Kidney epithelial cell (primary cell): ENCODE measurements at regions not wholly inside any gene's neighbourhood (a gene's known extent, or its start where the extent isn't known, plus 50 kb on each side); places are given as distances from the start of the nearest gene placed in this dataset.

ENCODE experiments used
- DNase-seq: peaks from one replicate; pipeline ENCODE4 v3.0.0-alpha.2; 2010; ENCODE audit warnings: low read depth
- H3K27me3 ChIP-seq: 2 replicates; pipeline ENCODE4 v1.6.0; 2011; ENCODE audit warnings: low read length; ENCODE audit not compliant: control insufficient read depth, insufficient read depth
- H3K36me3 ChIP-seq: 2 replicates; pipeline ENCODE4 v1.5.1; 2011; ENCODE audit warnings: low read length; ENCODE audit not compliant: control insufficient read depth, insufficient read depth
- H3K4me3 ChIP-seq: 2 replicates; pipeline ENCODE4 v1.5.1; 2011; ENCODE audit warnings: low read depth, mild to moderate bottlenecking, control low read depth, low read length
- TF ChIP-seq, protein P1 (sequence below): IDR thresholded peaks from 2 replicates; pipeline ENCODE4 v1.5.1; 2011; ENCODE audit warnings: mild to moderate bottlenecking, moderate library complexity, low read length, control low read depth, inconsistent platforms; ENCODE audit not compliant: insufficient read depth, poor library complexity, severe bottlenecking

DNA sequence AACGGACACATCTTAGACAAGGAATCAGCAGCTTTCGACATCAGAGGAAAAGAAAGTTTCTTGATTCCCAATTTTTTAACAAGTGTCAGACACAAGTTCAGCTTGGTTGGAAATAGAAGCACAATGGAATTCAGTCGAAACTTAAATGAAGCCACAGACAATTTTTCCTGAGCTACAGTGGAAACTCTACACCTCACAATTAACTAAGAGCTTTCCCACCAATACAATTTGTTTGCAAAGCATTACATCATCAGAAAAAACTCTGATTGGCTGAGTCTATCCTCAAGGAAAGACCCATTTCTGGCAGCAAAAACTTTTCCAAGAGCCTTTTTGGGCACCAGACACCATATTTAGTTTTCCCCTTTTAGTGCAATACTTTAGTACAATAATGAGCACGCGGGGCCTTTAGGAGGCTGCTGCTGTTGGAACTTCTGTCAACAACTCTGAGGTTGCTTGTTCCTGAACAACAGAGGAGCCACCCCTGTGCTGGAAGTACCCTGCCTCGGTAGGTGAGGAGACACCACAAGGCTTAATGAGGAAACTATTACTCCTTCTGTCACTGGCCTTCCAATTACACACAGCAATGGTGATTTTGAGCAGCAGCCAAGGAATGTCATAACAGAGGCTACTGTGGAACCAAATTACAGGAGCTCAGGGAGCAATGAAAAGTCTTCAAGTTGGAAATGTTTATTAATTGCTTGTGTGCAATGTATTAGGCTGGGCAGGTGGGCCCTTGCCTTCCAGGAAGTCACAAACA, 61.9 kb upstream of the BARX2 start:
- no peak overlapping the region for H3K4me3 ChIP-seq
- DNase-seq, result no peak
- TF ChIP-seq, protein P1, sequence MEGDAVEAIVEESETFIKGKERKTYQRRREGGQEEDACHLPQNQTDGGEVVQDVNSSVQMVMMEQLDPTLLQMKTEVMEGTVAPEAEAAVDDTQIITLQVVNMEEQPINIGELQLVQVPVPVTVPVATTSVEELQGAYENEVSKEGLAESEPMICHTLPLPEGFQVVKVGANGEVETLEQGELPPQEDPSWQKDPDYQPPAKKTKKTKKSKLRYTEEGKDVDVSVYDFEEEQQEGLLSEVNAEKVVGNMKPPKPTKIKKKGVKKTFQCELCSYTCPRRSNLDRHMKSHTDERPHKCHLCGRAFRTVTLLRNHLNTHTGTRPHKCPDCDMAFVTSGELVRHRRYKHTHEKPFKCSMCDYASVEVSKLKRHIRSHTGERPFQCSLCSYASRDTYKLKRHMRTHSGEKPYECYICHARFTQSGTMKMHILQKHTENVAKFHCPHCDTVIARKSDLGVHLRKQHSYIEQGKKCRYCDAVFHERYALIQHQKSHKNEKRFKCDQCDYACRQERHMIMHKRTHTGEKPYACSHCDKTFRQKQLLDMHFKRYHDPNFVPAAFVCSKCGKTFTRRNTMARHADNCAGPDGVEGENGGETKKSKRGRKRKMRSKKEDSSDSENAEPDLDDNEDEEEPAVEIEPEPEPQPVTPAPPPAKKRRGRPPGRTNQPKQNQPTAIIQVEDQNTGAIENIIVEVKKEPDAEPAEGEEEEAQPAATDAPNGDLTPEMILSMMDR, result no peak

DNA sequence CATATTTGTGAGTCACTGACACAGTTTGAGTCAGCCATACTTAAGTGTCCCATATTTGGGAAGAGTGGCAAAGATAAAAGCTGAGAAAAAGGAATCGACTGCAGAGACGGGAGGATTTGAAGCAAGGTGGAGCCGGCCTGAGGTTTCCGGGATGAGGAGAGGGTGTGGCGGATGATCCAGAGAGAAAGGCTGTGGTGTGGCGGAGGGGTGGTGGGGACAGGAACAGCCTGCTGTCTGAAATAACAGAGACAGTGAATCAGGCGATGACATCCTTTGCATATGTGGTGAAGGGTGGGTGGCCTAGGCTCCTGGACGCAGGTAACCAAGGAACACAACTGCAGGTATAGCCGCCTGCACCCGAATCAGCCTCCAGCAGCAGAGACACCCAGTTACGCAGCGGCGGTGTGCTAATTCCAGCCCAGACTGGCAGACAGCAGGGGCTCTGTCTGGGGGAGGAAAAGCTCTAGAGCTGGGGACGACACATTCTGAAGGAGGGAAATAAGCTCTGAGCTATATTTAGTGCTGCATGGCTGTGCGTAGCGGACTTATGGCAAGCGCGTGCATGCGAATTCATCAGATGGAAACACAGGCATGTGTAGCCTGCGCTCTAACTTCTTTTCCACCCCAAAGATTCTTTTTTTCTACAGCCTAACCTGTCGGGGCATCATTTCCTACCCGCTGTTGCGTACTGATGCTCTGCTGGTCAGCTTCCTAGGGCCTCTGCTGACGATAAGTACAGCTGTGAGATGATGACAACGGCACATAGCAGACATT, 62.7 kb upstream of the BARX2 start:
- H3K27me3 ChIP-seq, result no peaks in the 10 kb centered on the region
- no peaks in the 10 kb centered on the region for H3K36me3 ChIP-seq
- TF ChIP-seq, protein P1, result no peak
- no peak overlapping the region for H3K4me3 ChIP-seq
- DNase-seq, result no peak

More for the DNA sequence above, 61.9 kb upstream of the BARX2 start:
- H3K27me3 ChIP-seq, result no peaks in the 10 kb centered on the region
- H3K36me3 ChIP-seq, result no peaks in the 10 kb centered on the region

DNA sequence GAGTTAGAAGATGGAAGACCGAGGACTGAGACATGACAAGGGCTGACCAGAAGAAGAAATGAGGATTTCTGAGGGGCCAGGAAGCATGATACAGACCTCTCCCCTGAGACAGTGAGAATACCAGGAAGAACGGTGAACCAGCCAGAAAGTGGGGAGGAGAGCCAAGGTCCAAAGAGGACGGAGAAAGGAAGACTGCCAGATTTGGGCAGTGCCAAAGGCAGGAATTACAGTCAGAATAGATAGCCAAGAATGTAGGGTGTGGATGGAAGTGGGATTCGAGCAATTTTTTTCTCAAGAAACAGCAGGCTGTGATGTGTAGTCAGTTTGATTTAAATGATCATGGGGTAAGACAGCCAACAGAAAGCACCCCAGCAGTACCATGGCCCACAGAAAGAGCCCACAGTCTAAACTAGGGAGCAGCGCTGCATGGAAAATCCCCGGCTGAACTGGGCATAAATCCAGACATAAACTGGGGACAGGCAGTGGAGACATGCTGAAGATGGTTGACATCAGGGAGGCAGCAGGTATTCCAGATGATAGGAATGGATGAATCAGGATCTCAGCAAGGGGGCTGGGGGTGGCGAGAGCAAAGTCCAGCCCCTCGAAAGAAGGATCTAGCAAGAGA, 67.3 kb upstream of the BARX2 start:
- Histone ChIP-seq H3K36me3 (no peaks in the 10 kb centered on the region), H3K4me3 (no peak overlapping the region), H3K27me3 (no peaks in the 10 kb centered on the region)
- TF ChIP-seq, protein P1, result no peak
- DNase-seq, result no peak

DNA sequence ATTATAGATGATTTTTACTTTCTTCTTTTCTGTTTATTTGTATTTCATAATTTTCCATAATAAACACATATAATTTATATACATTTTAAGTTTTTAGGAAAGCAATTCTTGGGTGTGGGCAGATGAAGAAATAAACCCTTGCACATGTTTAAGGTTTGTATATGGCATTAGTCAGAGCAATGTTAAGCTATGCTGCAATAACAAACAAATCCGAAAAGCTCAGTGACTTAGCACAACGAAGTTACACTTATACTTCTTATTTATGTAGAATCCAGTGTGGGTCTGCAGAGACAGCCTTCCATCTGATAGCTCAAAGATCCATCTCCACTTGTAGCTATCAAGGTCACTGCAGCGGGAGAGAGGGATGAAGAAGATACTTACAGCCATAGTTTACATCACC, 68.5 kb upstream of the BARX2 start:
- TF ChIP-seq, protein P1, result no peak
- H3K4me3 ChIP-seq, result no peak overlapping the region
- no peak for DNase-seq
- no peaks in the 10 kb centered on the region for H3K36me3 ChIP-seq
- no peaks in the 10 kb centered on the region for H3K27me3 ChIP-seq

DNA sequence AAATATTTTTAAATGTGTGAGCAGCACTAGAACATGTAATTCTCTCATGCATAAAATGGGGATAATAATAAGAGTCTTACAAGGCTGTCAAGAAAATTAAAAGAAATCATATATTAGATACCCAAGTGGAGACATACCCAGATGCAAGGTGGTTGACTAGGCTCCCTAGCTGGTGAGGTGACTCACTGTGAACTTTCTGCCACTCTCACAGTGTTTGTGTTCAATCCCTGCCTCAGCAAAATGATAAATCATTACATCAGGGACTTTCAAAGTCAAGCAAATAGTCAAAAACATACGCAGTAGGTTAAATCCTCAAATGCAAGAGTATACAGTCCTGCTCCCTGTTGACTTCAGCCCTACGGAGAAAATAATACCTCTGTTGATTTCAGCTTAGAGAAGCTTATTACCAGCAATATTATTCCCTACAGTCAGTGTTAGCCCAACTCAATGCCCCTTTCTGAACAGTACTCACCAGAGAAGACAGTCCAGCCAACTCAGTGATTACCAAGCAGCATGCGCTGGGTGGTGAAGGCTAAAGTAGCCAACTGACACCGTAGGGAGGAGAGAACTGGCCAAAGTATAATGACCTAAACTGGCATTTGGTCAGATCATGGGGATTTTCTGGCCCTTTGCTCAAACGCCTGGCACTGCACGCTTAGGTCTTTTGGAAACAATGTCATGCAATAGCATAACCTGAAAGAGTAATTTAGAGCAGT, 73.1 kb upstream of the BARX2 start:
- no peak for DNase-seq
- no peaks in the 10 kb centered on the region for H3K27me3 ChIP-seq
- TF ChIP-seq, protein P1, result no peak
- no peaks in the 10 kb centered on the region for H3K36me3 ChIP-seq
- no peak overlapping the region for H3K4me3 ChIP-seq
